Epithelial cell of esophagus (primary cell): ENCODE measurements at regions not wholly inside any gene's neighbourhood (a gene's known extent, or its start where the extent isn't known, plus 50 kb on each side); places are given as distances from the start of the nearest gene placed in this dataset.

Experiments
- DNase-seq: peaks from one replicate; pipeline ENCODE4 v3.0.0; 2010; ENCODE audit warnings: low read depth
- H3K4me3 ChIP-seq: 2 replicates; pipeline ENCODE4 v1.5.1; 2011; ENCODE audit warnings: mild to moderate bottlenecking, low read length, control low read depth
- CTCF ChIP-seq: IDR thresholded peaks from 2 replicates; pipeline ENCODE4 v1.5.1; 2011; ENCODE audit warnings: low read depth, mild to moderate bottlenecking, low read length, control low read depth, inconsistent platforms; ENCODE audit not compliant: insufficient read depth; ENCODE audit errors: missing control alignments

GRCh38 chr16:66146798-66147197, 219.7 kb upstream of the CDH5 start:
- H3K4me3 ChIP-seq: no peak overlapping the region
- DNase-seq: no peak
- no peak for TF ChIP-seq CTCF

- no peak for DNase-seq
- H3K4me3 ChIP-seq: no peak overlapping the region
- TF ChIP-seq CTCF: no peak
Measured at GRCh38 chr16:66144641-66145040, 221.8 kb upstream of the CDH5 start.

- H3K4me3 ChIP-seq: no peak overlapping the region
- TF ChIP-seq CTCF: no peak
- no peak for DNase-seq
Measured at GRCh38 chr16:66143415-66143814, 223.1 kb upstream of the CDH5 start.

- H3K4me3 ChIP-seq: no peak overlapping the region
- no peak for TF ChIP-seq CTCF
- no peak for DNase-seq
Measured at GRCh38 chr16:66141885-66142284, 224.6 kb upstream of the CDH5 start.

GRCh38 chr16:66137853-66138252, 228.6 kb upstream of the CDH5 start:
- no peak for DNase-seq
- no peak overlapping the region for H3K4me3 ChIP-seq
- no peak for TF ChIP-seq CTCF

- no peak for DNase-seq
- TF ChIP-seq CTCF: no peak
Measured at GRCh38 chr16:66136841-66137240, 229.7 kb upstream of the CDH5 start.

GRCh38 chr16:66135838-66136237, 230.7 kb upstream of the CDH5 start:
- DNase-seq: no peak
- H3K4me3 ChIP-seq: no peak overlapping the region
- TF ChIP-seq CTCF: no peak

More at GRCh38 chr16:66136841-66137240, 229.7 kb upstream of the CDH5 start:
- no peak overlapping the region for H3K4me3 ChIP-seq
